Pancreas (tissue), 10 donors: ENCODE measurements at regions not wholly inside any gene's neighbourhood (a gene's known extent, or its start where the extent isn't known, plus 50 kb on each side); places are given as distances from the start of the nearest gene placed in this dataset.

Experiments used
- ATAC-seq, 4 donors: fragments of 200-7000 bp; cut with Tn5 transposase; one replicate each; pipeline versions ENCODE4 v1.8.0 to v1.9.1; 2020; ENCODE audit warnings: mild to moderate bottlenecking in 4 of 4, moderate library complexity in 4 of 4
- DNase-seq, 6 donors: peaks; one replicate each; pipeline ENCODE4 v3.0.0-alpha.2; 2020
- FAIRE-seq: peaks from 2 replicates; lab custom pipeline; 2012; peaks lifted over from hg19 to GRCh38; lab: Jason Lieb, UNC
- H3K27ac ChIP-seq, 4 donors: fragments of 200-600 bp; sonication (generic); 1 replicate in 3 of 4; 2 replicates in 1 of 4; pipeline versions ENCODE4 v1.5.0 to v1.8.0; 2020
- H3K27me3 ChIP-seq, 4 donors: fragments of 200-600 bp; one replicate each; pipeline ENCODE4 v1.8.0; 2021
- H3K36me3 ChIP-seq, 3 donors: fragments of 200-600 bp; sonication (generic) in 1 of 3; one replicate each; pipeline versions ENCODE4 v1.5.0 to v1.8.0; 2020 to 2021
- H3K4me1 ChIP-seq, 3 donors: fragments of 200-600 bp; one replicate each; pipeline ENCODE4 v1.8.0; 2021
- H3K4me3 ChIP-seq, 4 donors: fragments of 200-600 bp; sonication (generic) in 2 of 4; one replicate each; pipeline versions ENCODE4 v1.5.0 to v1.8.0; 2020 to 2021
- H3K9me3 ChIP-seq, 4 donors: fragments of 200-600 bp; one replicate each; pipeline ENCODE4 v1.8.0; 2021
- WGBS, 2 donors: extraction: QIAGEN DNeasy Blood & Tissue Kit; methylation state at CpG; one replicate each; pipeline ENCODE4 v1.1.7; 2013; 5-methylcytosine and 5-hydroxymethylcytosine counted together
- intact Hi-C, 3 donors: fragments of 100-400 bp; cut with DNase I; formaldehyde crosslinking; loops; one replicate each; pipeline versions ENCODE4 v1.11.1 to v1.14.2; 2022
- TF ChIP-seq, protein P1 (sequence below), 4 donors: fragments of 200-600 bp; sonication (generic) in 3 of 4; IDR thresholded peaks; one replicate each; pipeline versions ENCODE4 v1.5.0 to v1.8.0; 2021; ENCODE audit warnings: antibody characterized with exemption in 4 of 4
- donor health status: healthy with polysubstance abuse.
- donor health status: DM: no; HTN: no; CAD: no; lungs with moderate emphysema.
- donor health status: DM: no; HTN: no; CAD: no.
- donor health status: control.
- donor health status: control.
- donor health status: Bipolar disorder and iron deficiency.
- donor health status: DM: yes; HTN: yes; CAD: no.
- donor health status: DM: no; HTN: no; CAD: no.
- donor health status: DM: no; HTN: no; CAD: no.
- donor health status: DM: yes; HTN: yes; CAD: no.

DNA sequence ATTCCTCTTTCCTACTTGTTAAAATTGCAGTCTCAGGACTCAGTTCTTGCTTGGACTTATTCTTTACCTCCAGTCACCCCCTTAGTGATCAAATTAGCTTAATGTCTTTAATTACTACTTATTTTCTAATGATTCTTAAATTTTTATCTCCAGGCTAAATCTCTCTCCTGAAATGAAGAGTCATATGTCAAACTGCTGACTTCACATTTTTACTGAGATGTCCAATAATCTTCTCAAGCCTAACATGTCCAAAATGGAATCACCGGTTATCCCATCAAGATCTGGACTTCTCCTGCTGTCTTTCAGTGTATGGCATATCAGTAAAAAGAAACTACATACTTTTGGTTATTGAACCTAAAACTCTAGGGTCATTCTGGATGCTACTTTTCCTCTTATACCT, 332.3 kb upstream of the HTR2C start:
- H3K4me1 ChIP-seq = no peaks in the 10 kb centered on the region
- no peaks in the 10 kb centered on the region for H3K9me3 ChIP-seq
- TF ChIP-seq, protein P1, sequence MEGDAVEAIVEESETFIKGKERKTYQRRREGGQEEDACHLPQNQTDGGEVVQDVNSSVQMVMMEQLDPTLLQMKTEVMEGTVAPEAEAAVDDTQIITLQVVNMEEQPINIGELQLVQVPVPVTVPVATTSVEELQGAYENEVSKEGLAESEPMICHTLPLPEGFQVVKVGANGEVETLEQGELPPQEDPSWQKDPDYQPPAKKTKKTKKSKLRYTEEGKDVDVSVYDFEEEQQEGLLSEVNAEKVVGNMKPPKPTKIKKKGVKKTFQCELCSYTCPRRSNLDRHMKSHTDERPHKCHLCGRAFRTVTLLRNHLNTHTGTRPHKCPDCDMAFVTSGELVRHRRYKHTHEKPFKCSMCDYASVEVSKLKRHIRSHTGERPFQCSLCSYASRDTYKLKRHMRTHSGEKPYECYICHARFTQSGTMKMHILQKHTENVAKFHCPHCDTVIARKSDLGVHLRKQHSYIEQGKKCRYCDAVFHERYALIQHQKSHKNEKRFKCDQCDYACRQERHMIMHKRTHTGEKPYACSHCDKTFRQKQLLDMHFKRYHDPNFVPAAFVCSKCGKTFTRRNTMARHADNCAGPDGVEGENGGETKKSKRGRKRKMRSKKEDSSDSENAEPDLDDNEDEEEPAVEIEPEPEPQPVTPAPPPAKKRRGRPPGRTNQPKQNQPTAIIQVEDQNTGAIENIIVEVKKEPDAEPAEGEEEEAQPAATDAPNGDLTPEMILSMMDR (IDR thresholded peaks at IDR 0.05) = no peak
- H3K36me3 ChIP-seq = no peaks in the 10 kb centered on the region
- intact Hi-C loops = no loop called here
- ATAC-seq (no peak), DNase-seq (no peak), FAIRE-seq (no peak)
- no peak overlapping the region for H3K4me3 ChIP-seq
- H3K27ac ChIP-seq = no peak overlapping the region
- H3K27me3 ChIP-seq = peaks cover 0 to 15% (median 2%) of the 10 kb centered on the region in 4 donors
- WGBS, 2 donors = 69 to 82% methylated on average over 1 of the region's 1 CpG

DNA sequence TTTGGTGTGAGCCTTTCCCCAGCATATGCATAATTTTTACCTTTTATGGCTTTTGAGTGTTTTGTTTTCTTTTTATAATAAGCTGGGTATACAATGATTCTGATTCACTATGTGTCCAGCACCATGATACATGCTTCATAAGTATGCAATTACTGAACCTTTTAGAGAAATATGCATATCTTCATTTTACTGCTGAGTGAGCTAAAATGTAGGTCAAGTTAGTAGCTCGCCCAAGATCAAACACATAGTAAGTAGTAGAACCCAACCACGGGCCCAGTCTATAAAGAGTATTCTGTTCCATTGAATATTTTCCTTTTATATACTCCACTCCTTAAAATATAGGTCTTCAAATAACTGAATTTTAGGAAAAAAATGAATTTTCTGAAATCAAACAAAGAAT, 362.4 kb upstream of the HTR2C start:
- no peak for ATAC-seq
- no peak for FAIRE-seq

DNA sequence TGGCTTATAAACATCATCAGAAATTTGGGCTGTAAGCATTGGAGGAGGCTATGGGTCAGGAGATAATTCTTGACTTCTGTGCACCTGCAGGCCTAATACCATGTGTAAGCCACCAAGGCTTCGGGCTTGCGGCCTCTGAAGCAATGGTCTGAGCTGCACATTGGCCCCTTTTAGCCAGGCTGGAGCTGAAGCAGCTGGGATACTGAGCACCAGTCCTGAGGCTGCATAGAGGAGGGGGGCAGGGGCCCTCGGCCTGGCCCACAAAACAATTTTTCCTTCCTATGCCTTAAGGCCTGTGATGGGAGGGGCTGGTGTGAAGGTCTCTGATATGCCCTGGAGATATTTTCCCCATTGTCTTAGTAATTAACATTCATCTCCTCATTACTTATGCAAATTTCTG, 373.0 kb upstream of the HTR2C start:
- DNase-seq (no peak), FAIRE-seq (no peak), ATAC-seq (no peak)
- TF ChIP-seq, protein P1 (IDR thresholded peaks at IDR 0.05) = no peak
- H3K27me3 ChIP-seq = peaks cover 0 to 9% (median 3%) of the 10 kb centered on the region in 4 donors
- H3K4me1 ChIP-seq = no peaks in the 10 kb centered on the region
- no peaks in the 10 kb centered on the region for H3K9me3 ChIP-seq
- H3K27ac ChIP-seq = no peak overlapping the region
- H3K36me3 ChIP-seq = no peaks in the 10 kb centered on the region
- intact Hi-C loops = no loop called here
- H3K4me3 ChIP-seq = no peak overlapping the region
- 77 to 82% methylated on average over 3 of the region's 3 CpGs for whole genome bisulfite sequencing, 2 donors

More for the DNA sequence above, 362.4 kb upstream of the HTR2C start:
- 40 to 58% methylated on average over 2 of the region's 2 CpGs for WGBS, 2 donors
- no peak for DNase-seq
- H3K27me3 ChIP-seq = peaks cover 0 to 42% (median 3%) of the 10 kb centered on the region in 4 donors
- H3K27ac ChIP-seq = no peak overlapping the region
- intact Hi-C loops = no loop called here
- no peaks in the 10 kb centered on the region for H3K4me1 ChIP-seq
- TF ChIP-seq, protein P1 (IDR thresholded peaks at IDR 0.05) = no peak
- no peaks in the 10 kb centered on the region for H3K36me3 ChIP-seq
- no peaks in the 10 kb centered on the region for H3K9me3 ChIP-seq
- H3K4me3 ChIP-seq = no peak overlapping the region

DNA sequence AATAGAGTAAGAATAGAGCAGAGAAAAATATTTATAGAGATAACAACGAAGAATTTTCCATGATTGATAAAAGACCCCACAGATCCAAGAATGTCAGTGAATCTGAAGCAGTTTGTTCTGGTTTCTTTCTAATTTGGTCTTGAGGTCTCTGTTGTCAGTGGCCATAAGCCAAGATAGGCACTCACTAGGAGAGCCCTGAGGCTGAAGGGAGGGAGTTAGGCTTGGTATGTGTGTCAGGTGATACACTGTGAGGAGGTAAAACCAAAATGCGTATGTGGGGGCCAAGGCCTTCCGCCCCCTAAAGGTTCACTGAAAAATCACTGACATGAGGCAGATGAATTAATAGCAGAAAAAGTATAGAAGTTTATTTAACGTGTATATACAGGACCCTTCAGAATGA, 382.3 kb upstream of the HTR2C start:
- Histone ChIP-seq H3K27me3 (peaks cover 0 to 14% (median 4%) of the 10 kb centered on the region in 4 donors), H3K27ac (no peak overlapping the region), H3K9me3 (no peaks in the 10 kb centered on the region), H3K4me3 (no peak overlapping the region), H3K36me3 (no peaks in the 10 kb centered on the region), H3K4me1 (no peaks in the 10 kb centered on the region)
- WGBS, 2 donors = 61 to 66% methylated on average over 4 of the region's 4 CpGs
- intact Hi-C loops = no loop called here
- TF ChIP-seq, protein P1 (IDR thresholded peaks at IDR 0.05) = no peak
- FAIRE-seq (no peak), ATAC-seq (no peak), DNase-seq (no peak)

DNA sequence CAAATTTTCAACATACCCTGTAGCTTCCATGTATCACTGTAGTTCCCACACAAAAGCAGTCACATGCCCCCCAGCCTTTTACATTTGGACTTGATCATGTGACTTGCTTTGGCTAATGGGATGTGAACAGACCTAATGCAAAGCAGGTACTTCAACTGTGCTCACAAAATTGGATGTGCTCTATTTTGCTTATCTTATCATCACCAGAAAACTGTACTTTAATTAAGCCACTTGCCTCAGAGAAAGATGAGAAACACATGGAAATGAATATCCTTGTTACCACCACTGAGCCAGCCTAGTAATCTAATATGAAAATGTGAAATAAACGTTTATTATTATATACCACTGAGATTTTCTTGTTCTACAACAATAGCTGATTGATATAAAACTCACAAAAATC, 402.7 kb upstream of the HTR2C start:
- no peak for FAIRE-seq

More for the DNA sequence above, 402.7 kb upstream of the HTR2C start:
- no peaks in the 10 kb centered on the region for H3K4me1 ChIP-seq
- intact Hi-C loops = no loop called here
- no peaks in the 10 kb centered on the region for H3K9me3 ChIP-seq
- TF ChIP-seq, protein P1 (IDR thresholded peaks at IDR 0.05) = no peak
- DNase-seq = no peak
- ATAC-seq = no peak
- H3K27me3 ChIP-seq = peaks cover 0 to 5% (median 0%) of the 10 kb centered on the region in 4 donors
- H3K27ac ChIP-seq = no peak overlapping the region
- 26 to 28% methylated on average over 1 of the region's 1 CpG for WGBS, 2 donors
- H3K36me3 ChIP-seq = no peaks in the 10 kb centered on the region
- H3K4me3 ChIP-seq = no peak overlapping the region
